Smooth muscle cell of the brain vasculature (primary cell): ENCODE measurements at regions not wholly inside any gene's neighbourhood (a gene's known extent, or its start where the extent isn't known, plus 50 kb on each side); places are given as distances from the start of the nearest gene placed in this dataset.

Source experiments
- DNase-seq: peaks from one replicate; pipeline ENCODE4 v3.0.0-alpha.2; 2012; ENCODE audit warnings: low read depth, low spot score

DNA sequence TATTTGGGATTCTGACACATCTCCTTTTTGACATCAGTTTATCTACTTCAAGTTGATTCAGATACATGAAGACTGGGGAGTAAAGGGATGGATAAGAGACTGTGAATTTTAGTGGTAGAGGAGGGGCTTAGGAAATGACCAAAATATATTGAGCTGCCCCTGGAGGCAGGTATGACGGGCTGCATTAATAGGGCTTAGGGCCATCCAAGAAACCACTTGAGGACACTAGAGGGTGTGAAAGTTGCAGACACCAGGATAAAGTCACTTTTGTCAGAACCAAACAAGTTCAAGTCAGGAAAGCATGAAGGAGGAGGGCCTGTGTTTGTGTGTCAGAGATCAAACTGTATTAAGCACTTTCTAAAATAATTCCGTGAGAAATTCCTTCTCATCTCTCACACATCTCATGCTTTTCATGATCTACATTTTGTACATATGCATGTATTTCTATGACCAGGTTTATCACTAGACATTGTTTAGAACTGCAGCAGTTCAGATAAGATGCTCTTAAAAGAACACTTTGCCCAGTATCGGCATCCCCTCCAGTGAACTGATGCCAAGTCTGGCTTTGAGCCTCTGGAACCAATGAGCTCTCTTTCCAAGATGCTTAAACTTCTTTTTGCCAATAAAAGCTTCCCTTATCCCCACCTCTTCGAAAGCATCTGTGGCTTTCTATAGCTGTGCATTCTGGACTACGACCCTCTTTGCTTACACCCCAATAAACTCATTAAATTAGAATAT, 136.9 kb downstream of the SLC38A1 start:
- DNase-seq: no peak

- DNase-seq: no peak
These were observed 137.3 kb upstream of the SCAF11 start for GRCh38 chr12:46127656-46128055.

DNA sequence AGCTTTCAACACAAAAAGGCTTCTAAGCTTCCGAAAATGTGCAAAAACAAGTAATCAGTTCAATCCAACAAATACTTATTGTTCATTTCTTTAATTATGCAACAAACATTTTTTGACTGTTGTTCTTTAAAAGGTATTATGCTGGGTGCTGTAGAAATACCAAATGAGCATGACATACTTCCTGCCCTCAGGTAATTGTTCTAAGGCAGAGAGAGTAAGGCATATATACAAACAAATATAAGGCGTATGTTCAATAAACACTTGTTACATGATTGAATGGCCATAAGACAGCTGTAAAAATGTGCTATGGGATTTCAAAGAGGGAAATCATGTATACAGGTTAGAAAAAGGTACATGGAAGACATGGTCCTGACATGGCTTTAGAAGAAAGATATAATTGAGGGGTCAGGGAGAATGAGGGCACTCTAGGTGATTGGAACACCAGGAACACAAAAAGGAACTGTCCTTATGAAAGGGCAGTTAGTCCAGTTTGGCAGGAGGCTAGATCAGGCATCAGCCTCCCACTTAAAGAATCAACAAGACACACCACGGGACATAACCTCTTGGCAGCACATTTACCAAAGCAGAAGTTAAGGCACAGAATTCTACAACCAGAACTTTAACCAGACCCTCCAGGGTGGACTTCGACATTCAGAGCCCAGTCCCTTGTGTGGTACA, 135.8 kb upstream of the SCAF11 start:
- no peak for DNase-seq

DNA sequence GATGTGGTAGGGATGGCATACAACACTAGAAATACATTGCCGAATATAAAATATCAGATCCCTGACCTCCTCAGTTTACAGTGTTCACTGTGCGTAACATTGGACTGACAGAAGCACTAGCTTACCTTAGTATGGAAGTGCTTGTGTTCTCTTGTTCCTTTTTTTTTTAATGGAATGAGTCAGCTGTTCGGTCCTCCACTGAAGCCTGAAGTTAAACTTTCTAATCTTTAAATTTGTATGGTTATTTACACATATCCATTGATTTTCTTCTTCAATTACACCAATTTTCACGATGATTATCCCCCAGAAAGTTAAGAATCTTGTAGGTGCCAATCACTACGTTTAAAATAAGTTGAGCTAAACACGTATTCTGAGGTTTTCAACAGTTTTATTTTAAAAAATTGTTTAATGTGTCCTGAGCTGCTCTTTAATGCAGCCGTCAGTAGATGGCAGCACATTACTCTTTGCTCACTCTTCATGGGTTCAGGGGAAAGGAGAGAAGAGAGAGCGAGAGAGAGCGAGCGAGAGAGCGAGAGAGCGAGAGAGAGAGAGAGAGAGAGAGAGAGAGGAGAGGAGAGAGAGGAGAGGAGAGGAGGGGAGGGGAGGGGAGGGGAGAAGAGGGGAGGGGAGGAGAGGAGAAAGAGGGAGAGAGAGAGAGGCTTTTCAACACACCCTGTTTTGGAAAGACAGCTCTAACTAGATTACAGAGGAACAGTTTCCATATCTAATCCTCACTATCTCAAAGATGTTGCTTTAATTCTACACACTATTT, 134.7 kb upstream of the SCAF11 start:
- DNase-seq: peak; percentile 52

DNA sequence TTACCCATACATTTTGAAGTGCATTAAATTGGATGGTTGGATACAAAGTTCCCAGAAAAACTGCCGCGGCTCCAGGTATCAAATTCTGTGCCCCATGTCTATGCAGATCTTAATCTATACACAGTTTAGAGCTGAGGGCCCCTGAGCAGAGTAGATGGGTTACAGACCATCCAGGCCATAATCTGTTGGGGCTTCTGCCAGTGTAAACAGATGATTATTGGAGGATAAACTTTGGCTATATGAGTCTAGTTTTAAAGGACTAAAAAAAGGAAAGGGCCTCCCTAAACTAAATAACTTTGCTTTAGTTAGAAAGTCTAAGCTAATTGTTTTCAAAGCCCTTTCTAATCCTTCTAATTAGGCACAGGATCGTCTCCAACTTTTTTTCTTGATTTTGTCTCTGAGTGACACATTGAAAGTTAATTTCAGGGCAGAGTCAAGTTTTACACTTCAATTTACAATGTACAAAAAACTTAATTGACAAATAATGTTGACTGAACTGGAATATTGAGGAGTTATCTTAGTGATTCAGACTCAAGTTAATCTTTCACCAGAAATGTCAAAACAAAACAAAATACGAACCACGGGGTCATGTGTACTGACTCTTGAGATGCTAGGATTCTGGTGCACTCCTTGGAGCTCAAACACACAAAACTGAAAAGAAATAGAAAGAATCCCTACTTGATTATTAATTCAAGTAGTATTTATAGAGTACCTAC, 133.9 kb upstream of the SCAF11 start:
- DNase-seq: no peak

GRCh38 chr12:46112364-46112763, 122.0 kb upstream of the SCAF11 start:
- no peak for DNase-seq

- no peak for DNase-seq
These were observed 121.3 kb upstream of the SCAF11 start for GRCh38 chr12:46111715-46112114.

DNA sequence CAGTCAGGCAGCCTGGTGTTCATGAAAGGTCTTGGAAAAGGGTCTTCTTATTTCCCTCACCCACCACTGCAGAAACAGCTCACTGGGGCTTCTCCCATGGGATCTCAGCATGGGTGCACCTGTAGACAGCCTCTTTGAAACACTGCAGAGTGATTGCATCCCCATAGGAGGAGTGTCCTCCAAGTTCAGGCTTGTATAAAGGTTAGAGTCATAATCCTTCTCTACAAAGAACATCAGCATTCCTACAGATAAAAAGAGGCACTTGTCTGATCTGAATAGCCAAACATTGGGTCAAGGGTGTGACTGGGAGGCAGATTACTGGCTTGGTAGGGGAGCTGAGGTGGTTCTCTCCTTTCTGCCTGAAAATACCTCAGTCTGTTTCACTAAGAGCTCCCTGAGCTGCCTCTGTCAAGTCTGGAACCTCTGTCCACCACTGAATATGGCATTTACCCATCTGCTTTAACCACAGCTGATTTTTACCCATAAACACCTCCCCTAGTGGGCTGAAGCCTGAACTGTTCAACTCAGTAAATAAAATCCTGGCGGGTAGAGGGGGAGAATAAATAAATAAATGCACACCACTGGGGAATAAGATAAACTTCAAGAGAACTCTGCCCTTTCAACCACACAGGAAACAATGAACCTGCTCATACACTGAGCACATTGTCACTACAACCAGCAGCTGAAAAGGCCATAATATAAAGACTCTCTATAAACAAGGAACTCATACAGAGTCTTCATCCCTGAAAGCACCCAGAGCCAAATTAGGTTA, 120.7 kb upstream of the SCAF11 start:
- DNase-seq: no peak

- no peak for DNase-seq
These were observed 119.8 kb upstream of the SCAF11 start for GRCh38 chr12:46110223-46110611.

DNA sequence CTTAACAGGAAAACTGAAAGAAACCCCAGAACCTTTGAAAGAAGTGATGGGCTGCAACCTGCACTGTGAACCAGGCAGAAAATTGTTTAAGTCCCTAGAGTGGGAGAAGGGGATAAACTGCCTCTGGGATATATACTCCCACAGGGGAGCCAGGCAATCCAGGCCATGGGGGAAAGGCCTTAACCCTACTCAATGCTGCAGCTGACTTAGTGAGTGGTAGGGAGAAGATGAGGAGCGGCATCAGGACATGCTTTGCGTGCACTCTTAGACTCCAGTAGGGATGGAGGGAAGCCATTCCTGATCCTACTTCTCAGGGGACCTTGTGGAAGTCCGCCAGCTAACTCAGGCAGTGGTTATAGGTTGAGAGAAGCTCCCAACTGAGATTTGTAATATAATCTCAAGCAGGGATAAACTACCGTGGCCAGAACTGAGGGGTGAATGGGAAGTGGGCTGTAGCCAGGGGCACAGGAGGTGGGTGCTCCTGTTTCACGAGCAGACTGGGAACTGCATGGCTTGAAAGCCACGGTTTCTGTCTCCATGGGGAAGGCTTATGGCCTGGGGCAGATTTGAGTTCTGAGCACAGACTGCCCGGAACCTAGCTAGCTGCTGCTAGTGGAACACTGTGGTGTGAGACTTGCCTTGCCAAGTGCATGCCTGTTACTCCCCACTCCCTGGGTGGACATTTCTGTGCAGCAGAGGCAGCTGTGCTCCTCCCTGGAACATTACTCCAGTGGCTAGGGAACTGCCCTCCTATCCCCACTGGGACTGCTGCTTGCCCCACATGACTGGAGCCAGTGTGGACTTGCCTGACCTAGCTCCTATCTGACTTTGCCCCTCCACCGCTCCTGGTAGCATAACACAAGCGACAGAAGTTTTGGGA, 119.2 kb upstream of the SCAF11 start:
- DNase-seq: no peak

GRCh38 chr12:46108721-46109120, 118.3 kb upstream of the SCAF11 start:
- DNase-seq: no peak

- DNase-seq: no peak
These were observed 117.2 kb upstream of the SCAF11 start for GRCh38 chr12:46107591-46107990.

- DNase-seq: no peak
These were observed 115.4 kb upstream of the SCAF11 start for GRCh38 chr12:46105735-46106134.

DNA sequence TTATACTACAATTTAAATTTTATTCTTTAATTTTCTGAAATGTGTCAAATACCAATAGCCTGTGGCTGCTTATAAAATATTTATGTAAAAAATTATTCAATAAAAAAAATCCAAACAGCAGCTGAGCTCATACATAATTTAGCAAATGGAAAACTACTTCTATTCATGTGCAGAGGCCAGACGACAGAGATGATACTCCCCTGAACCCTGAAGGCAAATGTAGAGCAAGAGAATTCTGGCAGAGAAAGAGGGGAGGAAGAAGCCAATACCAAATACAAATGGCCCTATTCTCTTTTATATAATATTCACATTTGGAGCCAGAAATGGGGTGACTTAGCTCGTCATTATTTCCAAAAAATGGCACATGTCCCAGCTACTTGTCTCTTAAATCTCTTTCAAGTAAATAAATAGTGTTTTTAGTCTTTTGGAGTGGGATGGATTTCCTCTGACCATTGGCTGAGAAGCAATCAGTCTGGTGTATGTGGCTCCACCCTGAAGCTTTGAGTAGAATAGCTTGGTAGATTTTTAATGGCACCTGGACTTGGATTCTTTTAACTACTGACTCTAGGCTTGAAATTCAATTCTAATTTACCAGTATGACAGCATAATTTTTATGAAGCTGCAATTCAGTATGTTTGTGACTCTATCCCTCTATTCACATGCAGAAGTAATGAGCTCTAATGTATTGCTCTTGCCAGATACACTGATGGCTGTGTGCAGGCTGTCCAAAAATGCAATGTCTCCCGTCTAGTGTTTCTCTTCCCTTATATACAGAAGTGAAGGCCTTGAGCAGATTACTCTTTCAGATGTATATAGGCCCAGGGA, 113.4 kb upstream of the SCAF11 start:
- no peak for DNase-seq

DNA sequence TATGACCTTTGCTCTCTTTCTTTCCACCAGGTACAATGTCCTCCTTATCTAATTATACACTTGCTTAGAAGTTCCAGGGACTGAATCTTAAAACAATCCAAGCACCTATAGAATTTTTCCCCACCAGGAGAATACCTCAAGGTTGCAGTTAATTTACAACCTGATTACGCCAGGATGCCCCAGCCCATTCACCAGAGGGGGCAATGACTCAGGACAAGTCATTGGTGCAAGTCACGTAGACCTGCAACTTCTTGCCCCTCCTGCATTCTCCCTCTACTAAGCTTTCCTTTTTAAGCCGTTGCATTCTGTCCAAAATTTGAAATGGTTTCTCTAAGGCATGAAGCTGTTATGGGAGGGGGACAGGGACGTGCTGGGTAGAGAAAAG, 111.1 kb upstream of the SCAF11 start:
- DNase-seq: no peak

DNA sequence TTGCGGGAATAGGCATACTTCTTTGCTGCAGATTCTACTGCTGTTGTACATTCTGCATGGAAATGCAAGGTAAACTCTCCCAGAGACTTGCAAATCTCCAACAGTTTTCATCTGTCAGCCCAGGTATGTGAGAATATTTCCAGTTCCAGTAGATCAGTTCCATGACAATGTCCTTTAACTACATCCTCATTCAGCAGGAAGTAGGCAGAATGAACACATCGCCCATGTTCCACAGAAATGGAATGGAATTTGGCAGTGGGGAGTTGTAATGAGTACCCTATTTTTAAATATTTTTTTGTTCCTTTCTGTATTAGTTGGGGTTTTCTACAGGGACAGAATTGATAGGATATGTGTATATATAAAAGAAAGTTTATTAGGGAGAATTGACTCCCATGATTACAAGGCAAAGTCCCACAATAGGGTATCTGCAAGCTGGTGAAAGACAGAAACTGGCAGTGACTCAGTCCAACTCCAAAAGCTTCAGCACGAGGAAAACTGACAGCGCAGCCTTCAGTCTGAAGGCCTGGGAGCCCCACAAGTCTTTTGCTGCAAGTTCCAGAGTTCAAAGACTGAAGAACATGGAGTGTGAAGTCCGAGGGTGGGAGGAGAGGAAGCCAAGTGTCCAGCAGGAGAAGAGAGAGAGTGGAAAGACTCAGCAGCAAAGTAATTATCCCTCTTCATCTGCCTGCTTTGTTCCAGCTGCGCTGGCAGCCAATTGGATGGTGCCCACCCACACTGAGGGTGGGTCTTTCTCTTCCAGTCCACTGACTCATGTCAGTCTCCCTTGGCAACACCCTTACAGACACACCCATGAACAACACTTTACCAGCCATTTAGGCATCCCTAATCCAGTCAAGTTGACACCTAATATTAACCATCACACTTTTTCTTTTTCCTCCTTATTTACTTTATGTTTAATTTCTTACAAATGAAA, 110.4 kb upstream of the SCAF11 start:
- no peak for DNase-seq

DNA sequence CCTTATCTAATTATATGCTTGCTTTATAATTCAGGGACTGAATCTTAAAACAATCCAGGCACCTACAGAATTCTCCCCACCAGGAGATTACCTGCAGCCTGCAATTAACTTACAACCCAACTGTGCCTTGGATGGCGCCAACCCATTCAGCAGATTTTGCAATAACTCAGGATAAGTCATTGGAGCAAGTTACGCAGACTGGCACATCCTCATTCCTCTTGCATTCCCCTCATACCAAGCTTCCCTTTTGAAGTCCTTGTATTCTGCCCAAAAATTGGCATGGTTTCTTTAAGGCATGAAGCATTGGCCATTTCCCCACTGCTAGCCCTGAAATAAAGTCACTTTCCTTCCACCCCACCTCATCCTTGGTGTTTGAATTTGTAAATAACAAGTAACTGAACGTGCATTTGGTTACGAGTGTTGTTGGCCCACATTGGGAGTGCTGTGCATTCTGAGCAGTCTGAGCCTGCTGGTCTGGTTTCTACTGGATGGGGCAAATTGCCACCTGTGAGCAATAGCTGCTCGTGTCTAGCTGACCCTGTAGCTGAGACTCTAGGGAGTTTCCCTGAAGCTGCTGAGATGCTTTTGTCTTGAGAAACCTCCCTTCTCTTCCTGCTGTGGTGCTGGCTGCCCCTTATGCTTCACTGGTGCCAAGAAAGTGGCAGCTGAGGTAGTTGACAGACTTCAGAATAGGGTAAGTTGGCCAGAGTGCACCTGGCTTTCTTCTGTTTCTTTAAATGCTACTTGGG, 99.2 kb upstream of the SCAF11 start:
- no peak for DNase-seq
